ENCODE measurements at regions not wholly inside any gene's neighbourhood (a gene's known extent, or its start where the extent isn't known, plus 50 kb on each side); places are given as distances from the start of the nearest gene placed in this dataset.

GRCh38 chr1:42008264-42008663, 89.5 kb upstream of the HIVEP3 start:
- TF ChIP-seq CREB5 (CRISPR knock-in tag; IDR thresholded peaks at IDR 0.05; ENCODE audit: low read depth) (no peak), CSDC2 (CRISPR knock-in tag; IDR thresholded peaks at IDR 0.05) (no peak), PATZ1 (CRISPR knock-in tag; IDR thresholded peaks at IDR 0.05; ENCODE audit: borderline replicate concordance) (no peak), ZFP30 (CRISPR knock-in tag; IDR thresholded peaks at IDR 0.05) (no peak), ARNTL (CRISPR knock-in tag; IDR thresholded peaks at IDR 0.05; ENCODE audit: borderline replicate concordance, low read depth) (no peak), ZNF70 (CRISPR knock-in tag; IDR thresholded peaks at IDR 0.05) (no peak), OSR1 (CRISPR knock-in tag; IDR thresholded peaks at IDR 0.05) (no peak), ZFP3 (CRISPR knock-in tag; IDR thresholded peaks at IDR 0.05) (no peak), ZNF8 (CRISPR knock-in tag; IDR thresholded peaks at IDR 0.05) (no peak), CSRNP3 (CRISPR knock-in tag; IDR thresholded peaks at IDR 0.05) (no peak)

Measured in SK-N-SH treated with all-trans-retinoic acid at 6 μM for 48 hours (cell line).